AG10803 (cell line): ENCODE measurements at regions not wholly inside any gene's neighbourhood (a gene's known extent, or its start where the extent isn't known, plus 50 kb on each side); places are given as distances from the start of the nearest gene placed in this dataset.
"Not testable (repeated sequence)": the region's sequence is repeated elsewhere in the genome, so short reads cannot be mapped to it uniquely, and the experiment has no call there.

Experiments
- DNase-seq: peaks from one replicate; pipeline ENCODE4 v3.0.0; 2010; ENCODE audit warnings: low read depth
- H3K4me3 ChIP-seq: 2 replicates; pipeline ENCODE4 v1.5.1; 2011; ENCODE audit warnings: mild to moderate bottlenecking, low read length, control low read depth
- TF ChIP-seq, protein P1 (sequence below): conservative IDR thresholded peaks from 2 replicates; pipeline ENCODE4 v1.5.1; 2011; ENCODE audit warnings: mild to moderate bottlenecking, low read length, control low read depth, inconsistent platforms

DNA sequence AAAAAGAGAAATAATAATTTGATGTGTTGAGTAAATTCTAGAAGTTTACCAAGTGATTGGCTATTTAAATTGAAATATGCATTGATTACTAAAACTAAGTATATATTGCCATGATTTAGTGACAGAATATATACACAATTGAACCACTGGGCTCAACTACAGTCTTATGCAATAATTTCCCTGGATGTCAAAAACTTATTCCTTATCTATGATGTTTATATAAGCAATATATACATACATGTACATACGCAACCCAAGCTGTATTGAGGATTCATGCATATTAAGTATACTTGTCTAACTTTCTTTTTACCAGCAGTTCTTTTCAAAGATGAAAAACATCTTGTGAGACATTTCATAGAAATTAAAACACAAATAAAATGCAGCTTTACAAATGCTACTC is 165.8 kb downstream of the ZIC4 start:
- no peak for DNase-seq
- TF ChIP-seq, protein P1, sequence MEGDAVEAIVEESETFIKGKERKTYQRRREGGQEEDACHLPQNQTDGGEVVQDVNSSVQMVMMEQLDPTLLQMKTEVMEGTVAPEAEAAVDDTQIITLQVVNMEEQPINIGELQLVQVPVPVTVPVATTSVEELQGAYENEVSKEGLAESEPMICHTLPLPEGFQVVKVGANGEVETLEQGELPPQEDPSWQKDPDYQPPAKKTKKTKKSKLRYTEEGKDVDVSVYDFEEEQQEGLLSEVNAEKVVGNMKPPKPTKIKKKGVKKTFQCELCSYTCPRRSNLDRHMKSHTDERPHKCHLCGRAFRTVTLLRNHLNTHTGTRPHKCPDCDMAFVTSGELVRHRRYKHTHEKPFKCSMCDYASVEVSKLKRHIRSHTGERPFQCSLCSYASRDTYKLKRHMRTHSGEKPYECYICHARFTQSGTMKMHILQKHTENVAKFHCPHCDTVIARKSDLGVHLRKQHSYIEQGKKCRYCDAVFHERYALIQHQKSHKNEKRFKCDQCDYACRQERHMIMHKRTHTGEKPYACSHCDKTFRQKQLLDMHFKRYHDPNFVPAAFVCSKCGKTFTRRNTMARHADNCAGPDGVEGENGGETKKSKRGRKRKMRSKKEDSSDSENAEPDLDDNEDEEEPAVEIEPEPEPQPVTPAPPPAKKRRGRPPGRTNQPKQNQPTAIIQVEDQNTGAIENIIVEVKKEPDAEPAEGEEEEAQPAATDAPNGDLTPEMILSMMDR = no peak
- H3K4me3 ChIP-seq = no peak overlapping the region

DNA sequence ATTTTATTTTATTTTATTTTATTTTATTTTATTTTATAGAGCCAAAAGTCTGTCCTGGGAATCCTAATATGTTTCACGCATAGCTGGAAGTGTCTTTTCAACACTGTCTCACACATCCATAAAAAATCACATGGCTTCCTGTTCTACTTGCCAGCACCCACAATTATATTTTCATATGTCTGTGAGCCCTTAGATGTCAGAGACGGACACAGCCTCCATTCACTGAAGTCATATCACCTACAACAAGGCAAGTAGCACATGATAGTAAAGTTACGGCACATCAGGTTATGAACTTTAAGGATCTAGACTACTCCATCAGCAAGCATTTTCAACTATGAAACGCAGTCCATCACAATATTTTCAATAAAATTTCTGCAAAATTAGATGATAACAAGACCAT is 168.4 kb downstream of the ZIC4 start:
- TF ChIP-seq, protein P1 = no peak
- H3K4me3 ChIP-seq = no peak overlapping the region
- DNase-seq = no peak

DNA sequence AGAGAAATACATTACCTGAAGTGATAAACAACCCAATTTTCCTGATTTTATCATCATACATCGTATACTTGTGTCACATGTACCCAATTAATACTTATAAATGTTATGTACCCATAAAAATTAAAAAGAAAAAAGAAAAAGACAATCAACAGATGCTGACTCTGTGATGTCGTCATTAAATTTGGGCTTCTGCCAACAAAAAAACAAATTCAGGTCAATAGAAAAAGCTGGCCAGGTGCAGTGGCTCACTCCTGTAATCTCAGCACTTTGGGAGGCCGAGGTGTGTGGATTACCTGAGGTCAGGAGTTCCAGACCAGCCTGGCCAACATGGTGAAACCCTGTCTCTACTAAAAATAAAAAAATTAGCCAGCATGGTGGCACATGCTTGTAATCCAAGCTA is 174.4 kb downstream of the ZIC4 start:
- not testable (repeated sequence) for DNase-seq, H3K4me3 ChIP-seq

DNA sequence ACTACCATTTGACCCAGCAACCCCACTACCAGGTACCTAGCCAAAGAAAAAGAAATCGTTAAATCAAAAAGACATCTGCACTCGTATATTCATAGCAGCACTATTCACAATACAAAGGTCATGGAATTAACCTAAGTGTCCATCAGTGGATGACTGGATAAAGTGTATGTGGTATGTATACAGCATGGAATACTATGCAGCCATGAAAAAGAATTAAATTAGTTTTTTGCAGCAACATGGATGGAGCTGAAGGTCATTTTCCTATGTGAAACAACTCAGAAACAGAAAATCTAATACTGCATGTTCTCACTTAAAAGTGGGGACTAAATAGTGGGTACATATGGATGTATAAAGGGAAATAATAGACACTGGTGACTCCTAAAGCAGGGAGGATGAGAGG is 175.2 kb downstream of the ZIC4 start:
- no peak for DNase-seq
- H3K4me3 ChIP-seq = no peak overlapping the region
- TF ChIP-seq, protein P1 = no peak

DNA sequence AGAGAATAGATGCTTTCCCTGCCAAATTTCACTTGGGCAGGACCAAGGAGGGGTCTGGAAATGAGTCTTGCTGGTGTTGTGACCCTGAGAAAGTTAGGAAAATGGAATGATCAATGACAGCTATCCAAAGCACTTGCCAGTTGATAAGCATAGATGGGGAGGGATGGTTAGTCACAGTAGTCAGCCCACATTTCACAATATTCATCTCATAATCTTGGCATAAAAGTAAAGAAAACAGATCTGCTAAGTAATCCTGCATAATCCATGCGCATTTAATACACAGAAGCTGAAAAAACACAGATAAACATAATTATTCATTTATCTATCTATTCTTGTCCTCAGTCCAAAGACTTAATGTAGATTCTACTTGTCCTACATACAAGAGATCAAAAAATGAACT is 184.1 kb downstream of the ZIC4 start:
- TF ChIP-seq, protein P1 = no peak
- no peak for DNase-seq
- no peak overlapping the region for H3K4me3 ChIP-seq

DNA sequence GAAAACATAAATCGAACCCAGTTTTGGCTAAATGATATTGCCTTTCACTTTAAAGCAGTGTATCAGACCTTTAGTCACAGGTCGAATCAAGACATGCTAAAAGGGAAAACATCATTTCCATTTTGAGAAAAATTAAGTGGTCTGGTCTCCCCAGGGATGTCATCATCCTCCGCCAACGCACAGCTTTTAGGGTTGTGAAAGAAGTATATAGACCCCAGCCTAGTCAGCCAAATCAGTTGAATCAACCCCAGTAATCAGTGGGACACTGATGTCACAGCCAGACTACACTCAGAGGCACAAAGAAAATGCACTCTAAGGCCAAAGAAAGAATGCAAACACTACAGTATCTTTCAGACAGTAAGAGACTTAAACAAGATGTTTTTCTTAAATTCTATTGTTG is 187.4 kb downstream of the ZIC4 start:
- TF ChIP-seq, protein P1 = no peak
- DNase-seq = no peak
- H3K4me3 ChIP-seq = no peak overlapping the region

DNA sequence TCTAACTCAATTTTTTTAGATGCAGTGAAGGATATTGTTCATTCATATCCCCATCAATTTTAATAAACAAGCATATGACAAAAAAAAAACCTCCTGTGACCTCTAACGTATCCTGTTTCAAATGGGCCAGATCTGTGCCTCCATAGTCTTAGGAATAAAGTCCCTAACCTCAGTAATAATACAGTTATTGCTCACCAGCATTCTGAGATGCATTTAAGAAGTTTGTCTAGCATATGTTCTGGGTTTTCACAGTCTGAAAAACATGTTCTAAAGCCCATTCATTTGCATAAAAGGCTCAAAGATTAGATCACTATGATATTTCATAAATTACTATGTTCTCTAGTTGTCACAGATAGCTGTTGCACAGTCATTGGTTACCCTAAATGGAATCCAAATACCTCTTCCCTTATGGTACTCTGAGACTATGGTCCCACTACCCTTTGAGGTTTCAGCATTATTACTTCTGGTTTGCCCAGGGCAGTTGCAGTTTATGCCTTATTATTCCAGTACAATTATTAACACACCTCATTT is 190.1 kb downstream of the ZIC4 start:
- DNase-seq = no peak
- no peak overlapping the region for H3K4me3 ChIP-seq
- TF ChIP-seq, protein P1 = no peak

DNA sequence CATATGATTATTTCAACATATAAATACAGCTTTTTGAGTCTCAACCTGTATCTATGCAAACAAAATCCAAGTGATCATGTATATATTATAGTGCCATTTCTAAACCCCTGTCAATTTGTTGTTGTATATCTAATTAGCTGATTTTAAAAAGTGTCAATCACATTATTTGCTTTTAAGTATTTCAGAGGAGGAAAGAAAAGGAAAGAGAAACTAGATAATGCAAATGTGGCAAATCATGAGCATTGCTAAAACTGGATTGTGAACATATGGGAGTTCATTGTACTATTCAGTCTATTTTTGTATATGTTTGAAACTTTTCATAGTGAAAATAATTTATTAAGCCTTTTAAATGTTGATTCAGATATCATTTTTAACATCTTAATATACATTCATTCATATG is 190.7 kb downstream of the ZIC4 start:
- no peak for DNase-seq
- no peak overlapping the region for H3K4me3 ChIP-seq
- TF ChIP-seq, protein P1 = no peak
